Endometrium (tissue), 2 donors: ENCODE measurements at regions not wholly inside any gene's neighbourhood (a gene's known extent, or its start where the extent isn't known, plus 50 kb on each side); places are given as distances from the start of the nearest gene placed in this dataset.

ENCODE experiments used
- FAIRE-seq: peaks from 2 replicates; lab custom pipeline; 2012; peaks lifted over from hg19 to GRCh38; lab: Jason Lieb, UNC
- donor health status: control.
- donor health status: control.

DNA sequence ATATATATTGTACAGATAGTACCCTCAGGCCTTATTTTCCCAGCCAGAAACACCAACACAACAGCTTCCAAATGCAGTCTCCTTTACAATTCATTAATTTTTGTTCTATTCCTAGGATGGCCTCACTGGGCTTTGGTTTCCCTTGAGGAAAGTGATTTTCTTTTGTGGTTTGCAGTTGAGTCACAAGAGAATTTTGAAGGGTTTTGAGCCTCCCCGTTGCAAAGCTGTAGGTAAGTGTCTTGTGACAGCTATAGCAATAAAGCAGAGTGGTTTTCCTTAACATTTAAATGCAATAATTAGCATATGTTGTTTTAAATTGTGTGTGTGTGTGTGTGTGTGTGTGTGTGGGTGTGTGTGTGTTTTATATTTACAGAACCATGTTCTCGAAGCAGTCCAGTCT is 54.1 kb upstream of the WDR17 start:
- no peak for FAIRE-seq

- no peak for FAIRE-seq
Observed at GRCh38 chr4:176013476-176014247, 52.0 kb upstream of the WDR17 start.

DNA sequence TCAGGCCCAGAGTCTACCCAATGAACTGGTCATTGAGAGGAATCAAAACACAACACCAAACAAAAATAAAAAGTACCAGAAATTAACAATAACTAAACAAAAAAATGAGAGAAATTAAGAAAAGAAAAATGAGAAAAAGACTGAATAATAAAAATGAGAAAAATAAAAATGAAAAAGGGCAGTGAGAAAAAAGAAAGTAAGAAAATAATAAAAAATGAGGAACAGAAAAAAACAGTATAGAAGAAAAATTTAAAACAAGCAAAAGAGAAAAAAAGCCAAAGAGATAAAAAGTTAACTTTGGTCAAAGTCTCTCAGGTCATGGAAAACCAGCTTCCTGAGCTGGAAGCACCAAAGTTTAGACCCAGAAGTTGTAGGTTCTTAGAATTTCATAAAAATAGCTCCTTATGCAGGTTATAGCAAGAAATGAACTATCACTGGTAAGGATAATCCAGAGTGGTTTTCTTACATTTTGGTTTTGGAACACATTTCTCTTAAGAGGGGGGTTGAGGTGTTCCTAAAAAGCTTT is 51.0 kb upstream of the WDR17 start:
- no peak for FAIRE-seq
